Uterus (tissue), 2 donors: ENCODE measurements at regions not wholly inside any gene's neighbourhood (a gene's known extent, or its start where the extent isn't known, plus 50 kb on each side); places are given as distances from the start of the nearest gene placed in this dataset.
"Not testable (repeated sequence)": the region's sequence is repeated elsewhere in the genome, so short reads cannot be mapped to it uniquely, and the experiment has no call there.

Experiments
- POLR2A ChIP-seq, 2 donors: fragments of 450-650 bp; IDR thresholded peaks; one replicate each; pipeline ENCODE4 v1.6.1; 2016; ENCODE audit warnings: antibody characterized with exemption in 2 of 2, mild to moderate bottlenecking in 1 of 2, moderate library complexity in 1 of 2
- TF ChIP-seq, protein P1 (sequence below), 4 experiments: fragments of 200-600 bp in 2 of 4; fragments of 450-650 bp in 2 of 4; sonication (generic) in 2 of 4; IDR thresholded peaks; one replicate each; pipeline ENCODE4 v1.5.1; 2016 to 2019; ENCODE audit warnings: antibody characterized with exemption in 4 of 4, mild to moderate bottlenecking in 2 of 4, moderate library complexity in 1 of 4

DNA sequence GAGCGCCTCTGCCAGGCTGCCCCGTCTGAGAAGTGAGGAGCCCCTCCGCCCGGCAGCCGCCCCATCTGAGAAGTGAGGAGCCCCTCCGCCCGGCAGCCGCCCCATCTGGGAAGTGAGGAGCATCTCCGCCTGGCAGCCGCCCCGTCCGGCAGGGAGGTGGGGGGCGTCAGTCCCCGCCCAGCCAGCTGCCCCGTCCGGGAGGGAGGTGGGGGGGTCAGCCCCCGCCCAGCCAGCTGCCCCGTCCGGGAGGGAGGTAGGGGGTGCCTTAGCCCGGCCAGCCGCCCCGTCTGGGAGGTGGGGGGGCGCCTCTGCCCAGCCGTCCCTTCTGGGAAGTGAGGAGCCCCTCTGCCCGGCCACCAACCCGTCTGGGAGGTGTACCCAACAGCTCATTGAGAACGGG is 75.4 kb upstream of the DIO2 start:
- TF ChIP-seq, protein P1, sequence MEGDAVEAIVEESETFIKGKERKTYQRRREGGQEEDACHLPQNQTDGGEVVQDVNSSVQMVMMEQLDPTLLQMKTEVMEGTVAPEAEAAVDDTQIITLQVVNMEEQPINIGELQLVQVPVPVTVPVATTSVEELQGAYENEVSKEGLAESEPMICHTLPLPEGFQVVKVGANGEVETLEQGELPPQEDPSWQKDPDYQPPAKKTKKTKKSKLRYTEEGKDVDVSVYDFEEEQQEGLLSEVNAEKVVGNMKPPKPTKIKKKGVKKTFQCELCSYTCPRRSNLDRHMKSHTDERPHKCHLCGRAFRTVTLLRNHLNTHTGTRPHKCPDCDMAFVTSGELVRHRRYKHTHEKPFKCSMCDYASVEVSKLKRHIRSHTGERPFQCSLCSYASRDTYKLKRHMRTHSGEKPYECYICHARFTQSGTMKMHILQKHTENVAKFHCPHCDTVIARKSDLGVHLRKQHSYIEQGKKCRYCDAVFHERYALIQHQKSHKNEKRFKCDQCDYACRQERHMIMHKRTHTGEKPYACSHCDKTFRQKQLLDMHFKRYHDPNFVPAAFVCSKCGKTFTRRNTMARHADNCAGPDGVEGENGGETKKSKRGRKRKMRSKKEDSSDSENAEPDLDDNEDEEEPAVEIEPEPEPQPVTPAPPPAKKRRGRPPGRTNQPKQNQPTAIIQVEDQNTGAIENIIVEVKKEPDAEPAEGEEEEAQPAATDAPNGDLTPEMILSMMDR (IDR thresholded peaks at IDR 0.05) = not testable (repeated sequence)
- not testable (repeated sequence) for TF ChIP-seq POLR2A (IDR thresholded peaks at IDR 0.05)
